B cell (primary cell): ENCODE measurements at regions not wholly inside any gene's neighbourhood (a gene's known extent, or its start where the extent isn't known, plus 50 kb on each side); places are given as distances from the start of the nearest gene placed in this dataset.

Experiments used
- CTCF ChIP-seq: fragments of 200-600 bp; IDR thresholded peaks from one replicate; pipeline ENCODE4 v1.8.0; 2022; ENCODE audit warnings: antibody characterized with exemption, mild to moderate bottlenecking
- EZH2 ChIP-seq: IDR thresholded peaks from 2 replicates; pipeline ENCODE4 v1.6.1; 2012; ENCODE audit warnings: borderline replicate concordance, low read depth, mild to moderate bottlenecking, moderate library complexity, low read length; ENCODE audit not compliant: insufficient read depth, poor library complexity, severe bottlenecking

DNA sequence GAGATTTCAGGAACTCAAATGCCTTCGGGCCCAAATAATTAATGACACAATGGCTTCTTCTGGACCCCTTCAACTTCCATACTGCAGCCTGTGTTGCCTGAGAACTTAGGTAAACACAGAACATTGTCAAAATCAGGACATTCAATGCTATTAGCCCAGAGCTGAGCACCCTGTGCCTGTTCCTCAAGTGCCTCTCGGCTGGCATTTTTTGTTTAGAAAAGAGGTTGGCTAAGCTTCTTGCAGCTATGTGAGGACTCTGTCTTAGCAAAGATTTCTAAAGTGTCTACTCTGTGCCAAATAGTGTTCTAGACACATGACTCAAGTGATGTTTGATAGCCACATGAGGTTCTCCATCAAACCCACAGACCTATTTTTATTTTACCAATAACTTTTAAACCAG is 289.3 kb upstream of the ARID1B start:
- TF ChIP-seq CTCF, result no peak
- no peak for TF ChIP-seq EZH2
